ENCODE measurements at regions not wholly inside any gene's neighbourhood (a gene's known extent, or its start where the extent isn't known, plus 50 kb on each side); places are given as distances from the start of the nearest gene placed in this dataset.

DNA sequence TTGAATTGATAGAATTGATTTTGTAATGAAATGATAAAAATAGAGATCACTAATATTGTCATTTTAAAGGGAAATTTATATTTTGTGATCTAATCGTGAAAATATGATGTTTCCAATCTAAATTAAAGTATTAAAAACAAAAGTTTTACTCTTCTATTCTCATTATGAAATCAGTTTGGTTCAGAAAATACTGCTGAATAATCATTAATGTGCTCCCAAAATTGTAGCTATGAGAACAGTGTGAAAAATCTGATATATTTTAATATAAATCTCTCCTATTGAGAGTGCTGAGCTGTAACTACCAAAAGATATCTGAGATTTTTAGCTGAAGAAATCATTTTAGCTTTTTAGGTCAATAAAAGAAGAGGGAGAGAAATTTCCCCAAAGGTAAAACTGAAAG is 287.5 kb upstream of the ANO3 start:
- TF ChIP-seq, protein P1, sequence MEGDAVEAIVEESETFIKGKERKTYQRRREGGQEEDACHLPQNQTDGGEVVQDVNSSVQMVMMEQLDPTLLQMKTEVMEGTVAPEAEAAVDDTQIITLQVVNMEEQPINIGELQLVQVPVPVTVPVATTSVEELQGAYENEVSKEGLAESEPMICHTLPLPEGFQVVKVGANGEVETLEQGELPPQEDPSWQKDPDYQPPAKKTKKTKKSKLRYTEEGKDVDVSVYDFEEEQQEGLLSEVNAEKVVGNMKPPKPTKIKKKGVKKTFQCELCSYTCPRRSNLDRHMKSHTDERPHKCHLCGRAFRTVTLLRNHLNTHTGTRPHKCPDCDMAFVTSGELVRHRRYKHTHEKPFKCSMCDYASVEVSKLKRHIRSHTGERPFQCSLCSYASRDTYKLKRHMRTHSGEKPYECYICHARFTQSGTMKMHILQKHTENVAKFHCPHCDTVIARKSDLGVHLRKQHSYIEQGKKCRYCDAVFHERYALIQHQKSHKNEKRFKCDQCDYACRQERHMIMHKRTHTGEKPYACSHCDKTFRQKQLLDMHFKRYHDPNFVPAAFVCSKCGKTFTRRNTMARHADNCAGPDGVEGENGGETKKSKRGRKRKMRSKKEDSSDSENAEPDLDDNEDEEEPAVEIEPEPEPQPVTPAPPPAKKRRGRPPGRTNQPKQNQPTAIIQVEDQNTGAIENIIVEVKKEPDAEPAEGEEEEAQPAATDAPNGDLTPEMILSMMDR (IDR thresholded peaks at IDR 0.05), result no peak
- no peak for TF ChIP-seq TCF7L2 (IDR thresholded peaks at IDR 0.05; ENCODE audit: low read depth, low read length)
- no peak for TF ChIP-seq REST (IDR thresholded peaks at IDR 0.05; ENCODE audit: insufficient read depth in 1 of 2, low read depth in 2 of 2, low read length in 1 of 2)
- no peak for TF ChIP-seq POLR2AphosphoS5 (IDR thresholded peaks at IDR 0.05; ENCODE audit: low read depth, low read length)
- TF ChIP-seq SIN3A (IDR thresholded peaks at IDR 0.05; ENCODE audit: borderline replicate concordance, insufficient read depth, low read depth, low read length), result no peak
